AG09319 (cell line): ENCODE measurements at regions not wholly inside any gene's neighbourhood (a gene's known extent, or its start where the extent isn't known, plus 50 kb on each side); places are given as distances from the start of the nearest gene placed in this dataset.

Experiments used
- DNase-seq: peaks from one replicate; pipeline ENCODE4 v3.0.0-alpha.2; 2010; ENCODE audit warnings: low read depth; ENCODE audit errors: extremely low read depth
- TF ChIP-seq, protein P1 (sequence below): IDR thresholded peaks from 2 replicates; pipeline ENCODE4 v1.5.1; 2011; ENCODE audit warnings: low read depth, mild to moderate bottlenecking, inconsistent platforms, low read length, moderate library complexity

DNA sequence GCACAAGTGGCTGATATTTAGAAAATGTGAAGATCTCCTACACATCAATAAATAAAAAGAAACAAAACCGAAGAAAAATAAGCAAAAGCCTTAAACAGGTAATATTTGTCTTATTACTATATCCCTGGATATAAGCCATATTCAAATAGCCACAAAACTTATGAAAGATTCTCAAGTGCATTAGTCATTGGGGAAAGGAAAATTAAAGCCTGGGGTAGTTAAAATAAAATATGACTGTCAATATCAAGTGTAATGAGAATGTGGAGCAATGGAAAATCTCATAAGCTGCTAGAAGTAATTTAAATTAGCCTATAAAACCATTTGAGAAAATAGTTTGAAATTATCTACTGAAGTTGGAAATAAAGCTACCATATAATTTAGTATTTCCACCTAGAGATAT is 399.9 kb downstream of the GASK1B start:
- TF ChIP-seq, protein P1, sequence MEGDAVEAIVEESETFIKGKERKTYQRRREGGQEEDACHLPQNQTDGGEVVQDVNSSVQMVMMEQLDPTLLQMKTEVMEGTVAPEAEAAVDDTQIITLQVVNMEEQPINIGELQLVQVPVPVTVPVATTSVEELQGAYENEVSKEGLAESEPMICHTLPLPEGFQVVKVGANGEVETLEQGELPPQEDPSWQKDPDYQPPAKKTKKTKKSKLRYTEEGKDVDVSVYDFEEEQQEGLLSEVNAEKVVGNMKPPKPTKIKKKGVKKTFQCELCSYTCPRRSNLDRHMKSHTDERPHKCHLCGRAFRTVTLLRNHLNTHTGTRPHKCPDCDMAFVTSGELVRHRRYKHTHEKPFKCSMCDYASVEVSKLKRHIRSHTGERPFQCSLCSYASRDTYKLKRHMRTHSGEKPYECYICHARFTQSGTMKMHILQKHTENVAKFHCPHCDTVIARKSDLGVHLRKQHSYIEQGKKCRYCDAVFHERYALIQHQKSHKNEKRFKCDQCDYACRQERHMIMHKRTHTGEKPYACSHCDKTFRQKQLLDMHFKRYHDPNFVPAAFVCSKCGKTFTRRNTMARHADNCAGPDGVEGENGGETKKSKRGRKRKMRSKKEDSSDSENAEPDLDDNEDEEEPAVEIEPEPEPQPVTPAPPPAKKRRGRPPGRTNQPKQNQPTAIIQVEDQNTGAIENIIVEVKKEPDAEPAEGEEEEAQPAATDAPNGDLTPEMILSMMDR = no peak
- DNase-seq = no peak

DNA sequence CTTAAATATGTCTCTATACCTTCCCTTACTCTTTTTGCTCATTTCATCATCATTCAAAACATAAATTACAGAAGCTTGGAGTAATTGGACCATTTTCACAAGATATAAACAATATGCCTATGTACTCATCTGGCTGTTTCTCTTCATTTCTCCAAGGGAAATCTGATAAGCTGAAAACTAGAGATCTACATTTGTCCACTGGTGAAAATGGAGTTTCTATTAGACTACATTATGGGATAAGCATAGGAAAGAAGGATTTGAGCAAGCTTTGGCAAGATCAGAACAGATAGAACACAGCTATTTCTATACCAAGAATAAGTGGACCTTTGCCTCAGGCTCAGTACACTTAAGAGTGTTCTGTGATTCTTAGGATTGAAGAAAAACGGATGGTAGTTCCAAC is 404.4 kb downstream of the GASK1B start:
- TF ChIP-seq, protein P1 = no peak
- DNase-seq = no peak

DNA sequence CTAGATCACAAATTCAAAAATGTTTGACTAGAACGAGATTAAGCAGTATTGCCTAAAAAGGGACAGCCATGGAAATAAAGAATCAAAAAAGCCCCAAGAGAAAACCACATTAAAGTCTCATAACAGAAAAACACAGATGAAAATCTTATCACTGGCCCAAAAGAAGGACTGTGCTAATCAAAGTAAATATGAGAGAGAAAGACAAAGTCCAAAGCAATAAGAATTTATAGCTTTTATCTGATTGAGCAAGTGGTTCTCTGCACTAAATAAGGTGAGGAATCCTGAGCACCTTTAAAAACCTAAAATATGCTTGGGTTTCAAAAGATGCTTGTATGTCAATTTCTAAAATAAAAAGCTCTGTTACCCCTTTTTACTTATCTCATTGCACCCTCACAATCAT is 409.3 kb downstream of the GASK1B start:
- TF ChIP-seq, protein P1 = no peak
- DNase-seq = no peak

DNA sequence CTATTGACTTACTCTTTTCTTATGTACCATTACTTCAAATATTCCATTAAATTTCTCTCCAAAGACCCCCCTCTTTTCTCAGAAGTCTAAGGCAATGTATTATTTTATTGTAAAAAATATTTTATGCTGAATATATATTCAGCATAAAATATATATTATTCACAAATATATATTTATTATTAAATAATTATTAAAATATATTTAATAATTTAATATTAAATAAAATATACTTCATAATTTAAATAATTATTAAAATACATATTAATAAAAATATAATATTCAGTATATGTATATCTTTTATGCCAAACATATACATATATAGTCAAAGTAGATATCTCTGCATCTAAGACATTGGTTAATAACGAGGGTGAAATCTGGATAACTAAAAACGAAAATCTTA is 418.4 kb downstream of the GASK1B start:
- TF ChIP-seq, protein P1 = no peak
- DNase-seq = no peak

DNA sequence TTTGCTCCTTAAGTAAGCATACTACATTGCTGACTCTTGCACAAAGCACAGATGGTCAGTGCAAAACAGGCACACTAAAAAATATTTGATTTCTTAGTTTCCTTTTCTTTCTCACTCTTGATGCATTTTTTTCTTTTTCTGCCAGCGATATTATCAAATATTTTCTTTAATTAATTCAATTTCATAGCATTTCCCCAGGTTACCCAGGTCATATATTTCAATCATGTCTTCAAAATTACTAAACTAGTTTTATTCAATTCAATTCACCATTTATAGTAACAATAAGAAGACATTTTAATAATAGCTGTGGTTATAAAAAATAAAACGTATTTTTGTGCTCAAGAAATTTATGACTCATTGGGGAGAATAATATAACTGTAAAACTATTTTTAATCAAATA is 421.2 kb downstream of the GASK1B start:
- TF ChIP-seq, protein P1 = no peak
- DNase-seq = no peak

DNA sequence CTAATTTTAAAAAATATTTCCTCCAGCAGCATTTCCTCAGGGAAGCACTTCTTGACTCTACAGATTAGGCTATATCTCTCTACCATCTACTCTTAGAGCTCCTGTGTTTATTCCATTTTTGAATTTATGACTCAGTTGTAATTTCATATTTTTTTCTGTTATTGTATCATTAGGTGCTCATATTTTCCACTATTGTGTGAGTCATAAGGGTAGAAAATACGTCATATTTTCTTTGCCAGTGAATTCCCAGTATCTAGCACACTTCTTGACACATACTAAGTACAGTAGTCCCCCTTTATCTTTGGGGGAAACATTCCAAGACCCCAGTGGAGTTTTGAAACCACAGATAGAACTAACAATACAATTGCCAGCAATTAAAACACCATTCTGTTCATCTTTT is 431.2 kb downstream of the GASK1B start:
- DNase-seq = no peak

DNA sequence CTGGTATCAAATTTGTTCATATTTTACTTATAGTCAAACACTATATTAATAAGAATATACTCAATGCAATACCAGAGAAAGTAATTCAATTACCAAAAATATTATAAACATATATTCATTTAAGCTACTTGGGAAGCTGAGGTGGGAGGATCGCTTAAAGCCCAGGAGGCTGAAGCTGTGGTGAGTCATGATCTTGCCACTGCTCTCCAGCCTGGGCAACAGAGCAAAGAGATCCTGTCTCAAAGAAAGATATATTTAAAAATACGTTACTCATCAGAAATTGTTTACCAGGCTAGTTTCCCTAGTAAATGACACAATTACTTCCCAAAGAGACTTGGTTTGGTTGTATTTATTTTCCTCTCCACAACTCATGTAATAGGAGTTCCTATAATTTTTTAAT is 433.6 kb downstream of the GASK1B start:
- no peak for DNase-seq
- TF ChIP-seq, protein P1 = no peak

More for the DNA sequence above, 431.2 kb downstream of the GASK1B start:
- TF ChIP-seq, protein P1 = no peak

DNA sequence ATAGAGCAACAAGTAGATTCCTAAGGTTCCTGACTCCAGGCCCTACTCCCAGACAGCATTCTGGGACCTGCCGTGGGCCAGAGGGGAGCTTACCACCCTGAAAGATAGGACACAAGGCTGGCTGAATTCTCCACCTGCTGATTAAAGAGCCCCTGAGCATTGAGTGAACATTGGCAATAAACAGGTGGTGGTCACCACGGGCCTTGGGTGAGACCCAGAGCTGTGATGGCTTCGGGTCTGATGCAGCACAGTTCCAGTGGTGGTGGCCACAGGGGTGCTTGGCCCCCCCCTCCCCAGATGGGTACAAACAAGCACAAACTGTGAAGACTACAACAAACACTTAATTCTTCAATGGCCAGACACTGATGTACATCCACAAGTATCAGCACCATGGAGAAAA is 444.6 kb downstream of the GASK1B start:
- no peak for DNase-seq
- TF ChIP-seq, protein P1 = no peak
